ENCODE measurements at regions not wholly inside any gene's neighbourhood (a gene's known extent, or its start where the extent isn't known, plus 50 kb on each side); places are given as distances from the start of the nearest gene placed in this dataset.

GRCh38 chr3:194974468-194975135 is 288.9 kb downstream of the FAM43A start:
- H3K27me3 ChIP-seq (ENCODE audit: control insufficient read depth, insufficient read depth, low read length) = no peaks in the 10 kb centered on the region
- no peaks in the 10 kb centered on the region for H3K36me3 ChIP-seq (ENCODE audit: control insufficient read depth, insufficient read depth, low read length)
- ATAC-seq (no peak), DNase-seq (no peak)
- intact Hi-C loops (cut with micrococcal nuclease) = no loop called here
- H3K4me1 ChIP-seq (ENCODE audit: control insufficient read depth, insufficient read depth, low read length) = peaks cover 6% of the 10 kb centered on the region
- TF ChIP-seq, protein P1, sequence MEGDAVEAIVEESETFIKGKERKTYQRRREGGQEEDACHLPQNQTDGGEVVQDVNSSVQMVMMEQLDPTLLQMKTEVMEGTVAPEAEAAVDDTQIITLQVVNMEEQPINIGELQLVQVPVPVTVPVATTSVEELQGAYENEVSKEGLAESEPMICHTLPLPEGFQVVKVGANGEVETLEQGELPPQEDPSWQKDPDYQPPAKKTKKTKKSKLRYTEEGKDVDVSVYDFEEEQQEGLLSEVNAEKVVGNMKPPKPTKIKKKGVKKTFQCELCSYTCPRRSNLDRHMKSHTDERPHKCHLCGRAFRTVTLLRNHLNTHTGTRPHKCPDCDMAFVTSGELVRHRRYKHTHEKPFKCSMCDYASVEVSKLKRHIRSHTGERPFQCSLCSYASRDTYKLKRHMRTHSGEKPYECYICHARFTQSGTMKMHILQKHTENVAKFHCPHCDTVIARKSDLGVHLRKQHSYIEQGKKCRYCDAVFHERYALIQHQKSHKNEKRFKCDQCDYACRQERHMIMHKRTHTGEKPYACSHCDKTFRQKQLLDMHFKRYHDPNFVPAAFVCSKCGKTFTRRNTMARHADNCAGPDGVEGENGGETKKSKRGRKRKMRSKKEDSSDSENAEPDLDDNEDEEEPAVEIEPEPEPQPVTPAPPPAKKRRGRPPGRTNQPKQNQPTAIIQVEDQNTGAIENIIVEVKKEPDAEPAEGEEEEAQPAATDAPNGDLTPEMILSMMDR (IDR thresholded peaks at IDR 0.05) = no peak
- no peak overlapping the region for H3K4me3 ChIP-seq (ENCODE audit: low read length)
- Mint-ChIP-seq H3K36me3 (no peaks in the 10 kb centered on the region), H3K9me3 (no peaks in the 10 kb centered on the region), H3K27ac (no peak overlapping the region), H3K4me3 (no peak overlapping the region), H3K4me1 (no peaks in the 10 kb centered on the region), H3K27me3 (ENCODE audit: low read depth in 2 of 2) (peaks cover 0 to 14% of the 10 kb centered on the region in 2 donors)
- no peaks in the 10 kb centered on the region for H3K9me3 ChIP-seq (ENCODE audit: control insufficient read depth, insufficient read depth, low read length)
- WGBS (ENCODE audit: insufficient coverage) = 87% methylated on average over 9 of the region's 9 CpGs
- no peak overlapping the region for H3K27ac ChIP-seq (ENCODE audit: low read length)

- intact Hi-C loops (cut with micrococcal nuclease) = no loop called here
Measured at GRCh38 chr3:194976049-194976451, 290.4 kb downstream of the FAM43A start.

DNA sequence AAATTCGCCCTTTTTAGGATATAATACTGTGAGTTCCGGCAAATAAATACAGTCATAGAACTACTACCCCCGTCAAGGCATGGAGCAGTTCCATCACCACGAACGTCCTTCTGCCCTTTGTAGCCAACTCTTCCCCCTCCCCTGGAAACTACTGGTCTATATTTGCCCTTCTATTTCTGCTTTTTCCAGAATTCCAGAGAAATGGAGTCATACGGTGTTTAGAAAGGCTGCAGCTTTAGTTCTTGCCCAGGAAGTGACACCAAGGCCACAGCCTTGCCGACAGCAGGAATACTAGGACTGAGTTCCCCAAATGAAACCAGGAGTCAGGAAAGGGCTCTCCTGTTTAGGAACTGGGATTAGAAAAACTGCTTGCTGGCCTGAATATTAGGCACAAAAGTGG is 291.2 kb downstream of the FAM43A start:
- Mint-ChIP-seq H3K36me3 (no peaks in the 10 kb centered on the region), H3K27me3 (ENCODE audit: low read depth in 2 of 2) (peaks cover 16 to 17% of the 10 kb centered on the region in 2 donors), H3K4me3 (no peak overlapping the region), H3K9me3 (no peaks in the 10 kb centered on the region), H3K27ac (no peak overlapping the region), H3K4me1 (no peaks in the 10 kb centered on the region)
- Histone ChIP-seq H3K27me3 (ENCODE audit: control insufficient read depth, insufficient read depth, low read length) (no peaks in the 10 kb centered on the region), H3K9me3 (ENCODE audit: control insufficient read depth, insufficient read depth, low read length) (no peaks in the 10 kb centered on the region), H3K27ac (ENCODE audit: low read length) (no peak overlapping the region), H3K4me3 (ENCODE audit: low read length) (no peak overlapping the region), H3K4me1 (ENCODE audit: control insufficient read depth, insufficient read depth, low read length) (peaks cover 6% of the 10 kb centered on the region), H3K36me3 (ENCODE audit: control insufficient read depth, insufficient read depth, low read length) (no peaks in the 10 kb centered on the region)
- DNase-seq (no peak), ATAC-seq (no peak)
- TF ChIP-seq, protein P1 (IDR thresholded peaks at IDR 0.05) = no peak
- 87% methylated on average over 7 of the region's 7 CpGs for WGBS (ENCODE audit: insufficient coverage)
- intact Hi-C loops (cut with micrococcal nuclease) = no loop called here

More at GRCh38 chr3:194976049-194976451, 290.4 kb downstream of the FAM43A start:
- peaks cover 6% of the 10 kb centered on the region for H3K4me1 ChIP-seq (ENCODE audit: control insufficient read depth, insufficient read depth, low read length)
- ATAC-seq = no peak
- no peak overlapping the region for H3K4me3 ChIP-seq (ENCODE audit: low read length)
- no peak overlapping the region for H3K4me3 Mint-ChIP-seq
- H3K9me3 ChIP-seq (ENCODE audit: control insufficient read depth, insufficient read depth, low read length) = no peaks in the 10 kb centered on the region
- H3K9me3 Mint-ChIP-seq = no peaks in the 10 kb centered on the region
- DNase-seq = no peak
- no peak overlapping the region for H3K27ac ChIP-seq (ENCODE audit: low read length)
- 94% methylated on average over 5 of the region's 5 CpGs for WGBS (ENCODE audit: insufficient coverage)
- TF ChIP-seq, protein P1 (IDR thresholded peaks at IDR 0.05) = no peak
- H3K36me3 ChIP-seq (ENCODE audit: control insufficient read depth, insufficient read depth, low read length) = no peaks in the 10 kb centered on the region
- no peaks in the 10 kb centered on the region for H3K4me1 Mint-ChIP-seq
- no peaks in the 10 kb centered on the region for H3K27me3 ChIP-seq (ENCODE audit: control insufficient read depth, insufficient read depth, low read length)
- no peaks in the 10 kb centered on the region for H3K36me3 Mint-ChIP-seq
- H3K27me3 Mint-ChIP-seq (ENCODE audit: low read depth in 2 of 2) = peaks cover 13 to 17% of the 10 kb centered on the region in 2 donors
- H3K27ac Mint-ChIP-seq = no peak overlapping the region

DNA sequence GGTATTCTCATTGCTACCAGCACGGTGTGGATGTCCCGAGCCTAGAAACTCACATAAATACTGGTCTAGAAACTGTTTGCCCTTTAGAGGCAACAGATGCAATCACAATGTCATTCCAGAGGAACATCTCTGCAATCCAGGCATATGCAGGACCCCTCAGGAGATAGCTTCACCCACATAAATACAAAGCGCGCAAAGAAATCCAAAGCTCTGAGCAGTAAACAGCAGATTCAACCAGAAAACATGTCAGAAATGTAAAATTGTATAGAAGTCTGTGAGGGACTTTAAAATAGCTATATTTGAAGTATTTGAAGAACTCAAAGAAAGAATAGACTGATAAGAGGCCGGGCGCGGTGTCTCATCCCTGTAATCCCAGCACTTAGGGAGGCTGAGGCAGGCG is 291.7 kb downstream of the FAM43A start:
- Histone ChIP-seq H3K27me3 (ENCODE audit: control insufficient read depth, insufficient read depth, low read length) (no peaks in the 10 kb centered on the region), H3K27ac (ENCODE audit: low read length) (no peak overlapping the region), H3K36me3 (ENCODE audit: control insufficient read depth, insufficient read depth, low read length) (no peaks in the 10 kb centered on the region), H3K9me3 (ENCODE audit: control insufficient read depth, insufficient read depth, low read length) (no peaks in the 10 kb centered on the region), H3K4me1 (ENCODE audit: control insufficient read depth, insufficient read depth, low read length) (peaks cover 6% of the 10 kb centered on the region), H3K4me3 (ENCODE audit: low read length) (no peak overlapping the region)
- TF ChIP-seq, protein P1 (IDR thresholded peaks at IDR 0.05) = no peak
- no peak overlapping the region for H3K4me3 Mint-ChIP-seq
- DNase-seq = no peak
- 97% methylated on average over 8 of the region's 8 CpGs for WGBS (ENCODE audit: insufficient coverage)
- no peaks in the 10 kb centered on the region for H3K4me1 Mint-ChIP-seq
- intact Hi-C loops (cut with micrococcal nuclease) = no loop called here
- peaks cover 16 to 17% of the 10 kb centered on the region in 2 donors for H3K27me3 Mint-ChIP-seq (ENCODE audit: low read depth in 2 of 2)
- H3K27ac Mint-ChIP-seq = no peak overlapping the region
- no peak for ATAC-seq
- no peaks in the 10 kb centered on the region for H3K36me3 Mint-ChIP-seq
- H3K9me3 Mint-ChIP-seq = no peaks in the 10 kb centered on the region
